GM23338 (cell line): ENCODE measurements at regions not wholly inside any gene's neighbourhood (a gene's known extent, or its start where the extent isn't known, plus 50 kb on each side); places are given as distances from the start of the nearest gene placed in this dataset.

Experiments
- ATAC-seq: fragments of 200-7000 bp; cut with Tn5 transposase; 3 replicates; pipeline ENCODE4 v1.9.1; 2020
- DNase-seq: peaks from one replicate; pipeline ENCODE4 v3.0.0-alpha.2; 2015; ENCODE audit warnings: low spot score
- H2AFZ ChIP-seq: fragments of 200-600 bp; sonication (generic); 2 replicates; pipeline ENCODE4 v1.8.0; 2016; ENCODE audit warnings: antibody characterized with exemption, mild to moderate bottlenecking, moderate library complexity
- H3F3A ChIP-seq: fragments of 200-600 bp; sonication (generic); replicated peaks from 2 replicates; pipeline ENCODE4 v1.8.0; 2017; ENCODE audit warnings: antibody characterized with exemption, mixed run types, low read depth
- H3K27ac ChIP-seq: fragments of 200-600 bp; sonication (generic); 2 replicates; pipeline ENCODE4 v1.6.1; 2016; ENCODE audit warnings: low read depth
- H3K27me3 ChIP-seq: fragments of 200-600 bp; sonication (generic); 2 replicates; pipeline ENCODE4 v1.8.0; 2016; ENCODE audit warnings: mild to moderate bottlenecking, mixed run types, moderate library complexity; ENCODE audit not compliant: insufficient read depth
- H3K36me3 ChIP-seq: fragments of 200-600 bp; sonication (generic); 2 replicates; pipeline ENCODE4 v1.8.0; 2016; ENCODE audit warnings: mild to moderate bottlenecking; ENCODE audit not compliant: insufficient read depth
- H3K4me1 ChIP-seq: fragments of 200-600 bp; sonication (generic); 2 replicates; pipeline ENCODE4 v1.8.0; 2016; ENCODE audit warnings: mild to moderate bottlenecking, moderate library complexity; ENCODE audit not compliant: insufficient read depth
- H3K4me2 ChIP-seq: fragments of 200-600 bp; sonication (generic); 2 replicates; pipeline ENCODE4 v1.7.1; 2017; ENCODE audit warnings: mixed run types
- H3K4me3 ChIP-seq: fragments of 200-600 bp; sonication (generic); 2 replicates; pipeline ENCODE4 v1.6.1; 2016; ENCODE audit warnings: mixed run types
- H3K79me2 ChIP-seq: fragments of 200-600 bp; sonication (generic); replicated peaks from 2 replicates; pipeline ENCODE4 v1.8.0; 2017; ENCODE audit warnings: mild to moderate bottlenecking; ENCODE audit not compliant: insufficient read depth
- H3K9me2 ChIP-seq: fragments of 200-600 bp; sonication (generic); 2 replicates; pipeline ENCODE4 v1.8.0; 2017; ENCODE audit not compliant: insufficient read depth
- H4K20me1 ChIP-seq: fragments of 200-600 bp; sonication (generic); replicated peaks from 2 replicates; pipeline ENCODE4 v1.8.0; 2017; ENCODE audit warnings: mild to moderate bottlenecking; ENCODE audit not compliant: insufficient read depth
- H3K27ac Mint-ChIP-seq: 2 replicates; pipeline ENCODE4 v1.8.0; 2020; ENCODE audit warnings: inconsistent platforms, mild to moderate bottlenecking, moderate library complexity, mixed read lengths
- H3K27me3 Mint-ChIP-seq: 3 replicates; pipeline ENCODE4 v1.8.0; 2022; ENCODE audit warnings: low read depth, mild to moderate bottlenecking, moderate library complexity, mixed read lengths, inconsistent platforms; ENCODE audit not compliant: insufficient read depth, poor library complexity
- H3K36me3 Mint-ChIP-seq: 3 replicates; pipeline ENCODE4 v1.8.0; 2021; ENCODE audit warnings: low read depth, mild to moderate bottlenecking, inconsistent platforms, moderate library complexity, mixed read lengths
- H3K4me1 Mint-ChIP-seq: 3 replicates; pipeline ENCODE4 v1.8.0; 2020; ENCODE audit warnings: mild to moderate bottlenecking, inconsistent platforms, mixed read lengths
- H3K4me3 Mint-ChIP-seq: 3 replicates; pipeline ENCODE4 v1.8.0; 2021; ENCODE audit warnings: moderate library complexity, mild to moderate bottlenecking, inconsistent platforms, mixed read lengths
- H3K9me3 Mint-ChIP-seq: 3 replicates; pipeline ENCODE4 v1.8.0; 2020; ENCODE audit warnings: moderate library complexity, mild to moderate bottlenecking, inconsistent platforms, mixed read lengths
- CREB1 ChIP-seq: fragments of 250-450 bp; sonication (Bioruptor Pico); IDR thresholded peaks from 2 replicates; pipeline ENCODE4 v1.5.0; 2020; ENCODE audit warnings: low read depth, mild to moderate bottlenecking, moderate library complexity
- CTCF ChIP-seq, 2 experiments: fragments of 200-600 bp in 1 of 2; sonication (generic) in 1 of 2; conservative IDR thresholded peaks; 2 replicates each; pipeline versions ENCODE4 v1.5.1 to v1.6.1; 2016 to 2017; ENCODE audit warnings: antibody characterized with exemption in 2 of 2, low read depth in 2 of 2, mild to moderate bottlenecking in 2 of 2, moderate library complexity in 1 of 2
- ETS1 ChIP-seq: IDR thresholded peaks from 2 replicates; pipeline ENCODE4 v1.6.1; 2016; ENCODE audit warnings: antibody characterized with exemption
- EZH2 ChIP-seq: fragments of 200-600 bp; sonication (generic); IDR thresholded peaks from one replicate; pipeline ENCODE4 v1.8.0; 2017; ENCODE audit warnings: antibody characterized with exemption, mild to moderate bottlenecking, low read depth; ENCODE audit not compliant: unreplicated experiment
- EZH2phosphoT487 ChIP-seq: fragments of 200-600 bp; sonication (generic); IDR thresholded peaks from one replicate; pipeline ENCODE4 v1.8.1; 2018; ENCODE audit warnings: antibody characterized with exemption; ENCODE audit not compliant: unreplicated experiment
- JUNB ChIP-seq: IDR thresholded peaks from one replicate; pipeline ENCODE4 v1.6.1; 2016; ENCODE audit warnings: antibody characterized with exemption; ENCODE audit not compliant: unreplicated experiment
- NANOG ChIP-seq: IDR thresholded peaks from 2 replicates; pipeline ENCODE4 v1.6.1; 2016; ENCODE audit warnings: antibody characterized with exemption, borderline replicate concordance
- POLR2AphosphoS5 ChIP-seq: IDR thresholded peaks from 2 replicates; pipeline ENCODE4 v1.6.1; 2016; ENCODE audit warnings: antibody characterized with exemption, low read depth
- REST ChIP-seq: IDR thresholded peaks from one replicate; pipeline ENCODE4 v1.6.1; 2018; ENCODE audit warnings: antibody characterized with exemption; ENCODE audit not compliant: unreplicated experiment
- STAT1 ChIP-seq: IDR thresholded peaks from one replicate; pipeline ENCODE4 v1.6.1; 2016; ENCODE audit warnings: antibody characterized with exemption; ENCODE audit not compliant: unreplicated experiment
- ZNF114 ChIP-seq: fragments of 250-450 bp; sonication (Bioruptor Pico); IDR thresholded peaks from 2 replicates; pipeline ENCODE4 v1.5.0; 2020; ENCODE audit warnings: mild to moderate bottlenecking, moderate library complexity
- ZNF331 ChIP-seq: fragments of 250-450 bp; sonication (Bioruptor Pico); IDR thresholded peaks from 2 replicates; pipeline ENCODE4 v1.5.0; 2020; ENCODE audit warnings: low read depth, mild to moderate bottlenecking, moderate library complexity
- ZNF462 ChIP-seq: fragments of 250-450 bp; sonication (Bioruptor Pico); IDR thresholded peaks from 2 replicates; pipeline ENCODE4 v1.5.0; 2020; ENCODE audit warnings: mild to moderate bottlenecking, moderate library complexity

GRCh38 chr20:46830886-46831632, 63.6 kb upstream of the EYA2 start:
- DNase-seq (no peak), ATAC-seq (no peak)
- H3K27ac ChIP-seq: no peak overlapping the region
- H3K9me3 Mint-ChIP-seq: no peaks in the 10 kb centered on the region
- H3K4me3 Mint-ChIP-seq: no peak overlapping the region
- H3K9me2 ChIP-seq: 0 out of 2 replicates have a peak, but pooled peaks cover 6% of the 10 kb centered on the region
- H3K4me1 ChIP-seq: no peaks in the 10 kb centered on the region
- no peak overlapping the region for H3K27ac Mint-ChIP-seq
- H4K20me1 ChIP-seq: no peaks in the 10 kb centered on the region
- TF ChIP-seq ZNF331 (CRISPR knock-in tag) (no peak), EZH2 (no peak), ZNF462 (CRISPR knock-in tag) (no peak), ZNF114 (CRISPR knock-in tag) (no peak), STAT1 (no peak), NANOG (no peak), CTCF (conservative IDR thresholded peaks at IDR 0.05; ENCODE audit: low read depth in 2 of 2) (no peak), CREB1 (CRISPR knock-in tag) (no peak), EZH2phosphoT487 (no peak), REST (no peak), POLR2AphosphoS5 (no peak), ETS1 (no peak), JUNB (no peak)
- H3K79me2 ChIP-seq: no peaks in the 10 kb centered on the region
- no peaks in the 10 kb centered on the region for H3K36me3 Mint-ChIP-seq
- no peaks in the 10 kb centered on the region for H3K36me3 ChIP-seq
- 0 out of 3 replicates have a peak, but pooled peaks cover 2% of the 10 kb centered on the region for H3K4me1 Mint-ChIP-seq
- no peak overlapping the region for H3K4me3 ChIP-seq
- no peaks in the 10 kb centered on the region for H3F3A ChIP-seq
- H2AFZ ChIP-seq: no peak overlapping the region
- H3K4me2 ChIP-seq: no peak overlapping the region
- no peaks in the 10 kb centered on the region for H3K27me3 Mint-ChIP-seq
- no peaks in the 10 kb centered on the region for H3K27me3 ChIP-seq
